ENCODE measurements at regions not wholly inside any gene's neighbourhood (a gene's known extent, or its start where the extent isn't known, plus 50 kb on each side); places are given as distances from the start of the nearest gene placed in this dataset.

DNA sequence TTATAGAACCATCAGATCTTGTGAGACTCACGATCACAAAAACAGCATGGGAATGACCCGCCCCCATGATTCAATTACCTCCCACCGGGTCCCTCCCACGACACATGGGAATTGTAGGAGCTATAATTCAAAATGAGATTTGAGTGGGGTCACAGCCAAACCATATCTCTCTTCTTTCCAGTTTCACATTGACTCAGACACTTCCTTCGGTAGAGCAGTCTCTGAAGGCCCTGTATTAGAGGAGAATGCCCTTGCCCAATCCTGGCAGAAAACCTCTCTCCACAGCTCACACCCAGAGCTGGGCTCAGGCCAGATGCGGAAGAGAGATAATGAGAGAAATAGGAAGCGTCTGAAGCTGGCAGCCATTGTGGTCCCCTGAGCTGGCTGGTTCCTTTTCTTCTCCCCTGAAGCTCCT lies 72.4 kb upstream of the CLDN10 start:
- Histone ChIP-seq H3K4me1 (peaks cover 0 to 25% of the 10 kb centered on the region in 2 donors), H3K27ac (peak overlapping the region in 1 of 2 donors; percentile 28), H3K4me3 (no peak overlapping the region), H3K27me3 (no peaks in the 10 kb centered on the region), H3K36me3 (no peaks in the 10 kb centered on the region), H3K9me3 (no peaks in the 10 kb centered on the region)
- DNase-seq (peak in 1 of 4 donors; percentile 70), ATAC-seq (peak; percentile 56)
- intact Hi-C loops (cut with DNase I): no loop called here
- TF ChIP-seq, protein P1, sequence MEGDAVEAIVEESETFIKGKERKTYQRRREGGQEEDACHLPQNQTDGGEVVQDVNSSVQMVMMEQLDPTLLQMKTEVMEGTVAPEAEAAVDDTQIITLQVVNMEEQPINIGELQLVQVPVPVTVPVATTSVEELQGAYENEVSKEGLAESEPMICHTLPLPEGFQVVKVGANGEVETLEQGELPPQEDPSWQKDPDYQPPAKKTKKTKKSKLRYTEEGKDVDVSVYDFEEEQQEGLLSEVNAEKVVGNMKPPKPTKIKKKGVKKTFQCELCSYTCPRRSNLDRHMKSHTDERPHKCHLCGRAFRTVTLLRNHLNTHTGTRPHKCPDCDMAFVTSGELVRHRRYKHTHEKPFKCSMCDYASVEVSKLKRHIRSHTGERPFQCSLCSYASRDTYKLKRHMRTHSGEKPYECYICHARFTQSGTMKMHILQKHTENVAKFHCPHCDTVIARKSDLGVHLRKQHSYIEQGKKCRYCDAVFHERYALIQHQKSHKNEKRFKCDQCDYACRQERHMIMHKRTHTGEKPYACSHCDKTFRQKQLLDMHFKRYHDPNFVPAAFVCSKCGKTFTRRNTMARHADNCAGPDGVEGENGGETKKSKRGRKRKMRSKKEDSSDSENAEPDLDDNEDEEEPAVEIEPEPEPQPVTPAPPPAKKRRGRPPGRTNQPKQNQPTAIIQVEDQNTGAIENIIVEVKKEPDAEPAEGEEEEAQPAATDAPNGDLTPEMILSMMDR (IDR thresholded peaks at IDR 0.05): no peak

DNA sequence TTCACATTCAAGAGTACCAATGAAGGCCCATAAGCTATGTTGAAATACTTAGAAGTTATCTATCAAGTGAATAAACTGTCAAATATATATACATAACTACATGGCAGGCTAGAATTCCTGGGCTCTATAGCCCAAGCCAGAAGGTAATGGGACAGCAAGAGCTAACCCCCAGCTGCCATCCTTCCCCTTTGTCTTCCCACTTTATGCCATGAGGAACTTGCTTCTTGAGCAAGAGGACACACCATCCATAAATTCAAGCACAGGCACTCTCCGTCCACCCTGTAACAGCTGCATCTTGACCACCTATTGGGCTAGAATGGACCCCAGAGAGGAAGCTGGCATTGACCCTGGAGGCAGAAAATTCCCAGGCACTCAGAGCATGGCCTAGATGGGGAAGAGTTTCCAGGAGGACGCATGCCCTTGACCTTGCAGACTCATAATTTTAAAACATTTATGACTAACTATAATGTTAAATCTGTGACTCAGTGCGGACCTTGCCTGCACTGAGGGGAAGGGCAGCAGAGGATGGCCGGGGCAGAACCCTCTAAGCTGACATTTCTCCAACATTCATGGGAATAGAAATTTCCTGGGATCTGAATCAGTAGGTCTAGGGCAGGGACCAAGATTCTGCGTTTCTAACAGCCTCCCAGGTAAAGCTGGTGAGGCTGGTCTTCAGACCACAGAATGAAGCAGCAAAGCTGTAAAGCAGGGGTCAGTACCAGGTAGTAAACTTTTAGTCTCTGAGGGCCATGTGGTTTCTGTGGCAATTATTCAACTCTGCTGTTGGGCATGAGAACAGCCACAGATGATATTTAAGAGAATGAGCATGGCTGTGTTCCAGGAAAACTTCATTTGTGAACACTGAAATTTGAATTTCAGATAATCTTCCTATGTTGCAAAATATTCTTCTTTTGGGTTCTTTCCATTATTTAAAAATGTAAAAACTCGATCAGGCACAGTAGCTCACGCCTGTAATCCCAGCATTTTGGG lies 71.4 kb upstream of the CLDN10 start:
- no peak for ATAC-seq
- DNase-seq: peak in 2 of 4 donors; percentile 23 to 48
- peaks cover 0 to 25% of the 10 kb centered on the region in 2 donors for H3K4me1 ChIP-seq
- H3K36me3 ChIP-seq: no peaks in the 10 kb centered on the region
- H3K27me3 ChIP-seq: no peaks in the 10 kb centered on the region
- no peaks in the 10 kb centered on the region for H3K9me3 ChIP-seq
- no peak overlapping the region for H3K27ac ChIP-seq
- H3K4me3 ChIP-seq: no peak overlapping the region
- TF ChIP-seq, protein P1 (IDR thresholded peaks at IDR 0.05): no peak
- intact Hi-C loops (cut with DNase I): no loop called here

DNA sequence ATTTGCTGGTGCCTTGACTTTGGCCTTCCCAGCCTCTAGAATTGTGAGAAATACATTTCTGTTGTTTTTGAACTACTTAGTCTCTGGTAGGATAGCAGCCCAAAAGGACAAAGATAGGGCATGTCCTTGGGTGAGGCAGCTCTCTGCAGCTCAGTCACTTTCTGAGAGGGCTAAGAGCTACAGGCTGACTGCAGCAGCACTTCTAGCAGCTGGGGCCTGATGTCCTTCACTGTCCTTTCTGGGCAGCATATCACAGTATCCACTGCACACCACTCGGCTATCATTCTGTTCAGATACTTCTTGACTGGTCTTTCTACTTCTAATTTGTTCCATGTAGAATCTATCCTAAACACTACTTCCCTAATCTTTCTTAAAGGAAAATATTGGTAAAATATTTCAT lies 68.5 kb upstream of the CLDN10 start:
- intact Hi-C loops (cut with DNase I): no loop called here
- DNase-seq: no peak
- H3K9me3 ChIP-seq: no peaks in the 10 kb centered on the region
- no peak for ATAC-seq
- H3K4me3 ChIP-seq: no peak overlapping the region
- H3K27me3 ChIP-seq: no peaks in the 10 kb centered on the region
- no peak overlapping the region for H3K27ac ChIP-seq
- H3K36me3 ChIP-seq: no peaks in the 10 kb centered on the region
- peaks cover 0 to 17% of the 10 kb centered on the region in 2 donors for H3K4me1 ChIP-seq
- TF ChIP-seq, protein P1 (IDR thresholded peaks at IDR 0.05): no peak

DNA sequence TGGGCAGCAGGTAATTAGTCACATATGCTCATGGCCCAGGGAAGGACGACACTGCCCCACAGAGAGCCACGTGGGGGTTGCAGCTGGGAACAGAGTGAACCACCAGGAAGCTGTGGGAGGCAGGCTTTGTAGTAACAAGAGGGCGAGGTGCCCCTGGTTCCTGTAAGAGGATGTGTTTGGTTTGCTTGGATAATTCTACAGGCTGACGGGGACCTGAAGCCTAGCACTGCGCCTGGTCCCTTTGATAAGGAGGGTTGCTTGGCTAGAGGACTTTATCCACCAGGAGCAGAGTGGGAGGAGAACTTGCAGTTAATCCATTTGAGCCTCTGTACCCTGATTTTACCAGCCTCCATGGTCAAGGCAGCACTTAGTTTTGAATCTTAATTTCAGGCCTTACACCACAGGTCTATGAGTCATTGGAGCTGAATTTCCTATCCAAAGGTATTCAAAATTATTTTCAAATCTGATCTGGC lies 67.4 kb upstream of the CLDN10 start:
- no peaks in the 10 kb centered on the region for H3K27me3 ChIP-seq
- peaks cover 0 to 8% of the 10 kb centered on the region in 2 donors for H3K4me1 ChIP-seq
- intact Hi-C loops (cut with DNase I): no loop called here
- H3K27ac ChIP-seq: no peak overlapping the region
- no peaks in the 10 kb centered on the region for H3K36me3 ChIP-seq
- ATAC-seq (peak; percentile 36), DNase-seq (no peak)
- H3K9me3 ChIP-seq: no peaks in the 10 kb centered on the region
- no peak overlapping the region for H3K4me3 ChIP-seq
- TF ChIP-seq, protein P1 (IDR thresholded peaks at IDR 0.05): no peak

DNA sequence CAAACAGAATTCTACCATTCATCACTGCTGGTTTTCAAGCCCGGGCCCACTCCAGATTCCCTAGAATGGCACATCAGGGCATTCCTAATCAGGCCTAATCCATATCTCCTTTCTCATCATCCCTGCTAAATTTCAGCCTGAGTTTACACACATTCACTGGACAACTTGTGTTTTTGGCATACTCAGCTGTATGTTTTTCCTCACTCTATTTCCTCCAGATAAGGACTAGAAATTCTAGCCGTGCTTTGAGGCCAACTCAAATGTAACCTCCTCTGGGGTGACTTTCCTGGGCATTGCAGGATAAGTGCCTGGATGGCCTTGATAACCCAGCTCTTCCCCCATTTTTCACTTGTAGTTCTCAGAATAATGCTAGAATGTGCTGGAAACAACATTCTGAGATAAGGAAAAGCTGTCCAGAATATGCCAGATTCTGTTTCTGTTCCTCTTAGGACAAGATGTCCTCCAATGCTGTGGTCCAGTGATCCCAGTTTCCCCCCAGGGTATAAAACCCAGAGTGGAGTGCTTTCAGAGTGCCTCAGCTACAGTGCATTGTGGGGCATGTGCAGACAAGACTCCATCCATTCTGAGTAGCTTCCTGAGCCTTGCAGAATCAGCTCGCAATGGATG lies 66.9 kb upstream of the CLDN10 start:
- ATAC-seq: no peak
- H3K4me3 ChIP-seq: no peak overlapping the region
- TF ChIP-seq, protein P1 (IDR thresholded peaks at IDR 0.05): no peak

More for the DNA sequence above, 66.9 kb upstream of the CLDN10 start:
- H3K9me3 ChIP-seq: no peaks in the 10 kb centered on the region
- H3K27ac ChIP-seq: no peak overlapping the region
- H3K4me1 ChIP-seq: peaks cover 0 to 3% of the 10 kb centered on the region in 2 donors
- H3K36me3 ChIP-seq: no peaks in the 10 kb centered on the region
- no peak for DNase-seq
- H3K27me3 ChIP-seq: no peaks in the 10 kb centered on the region
- intact Hi-C loops (cut with DNase I): no loop called here

Data from left lung (tissue), 4 donors.